HepG2 (cell line): ENCODE measurements at regions not wholly inside any gene's neighbourhood (a gene's known extent, or its start where the extent isn't known, plus 50 kb on each side); places are given as distances from the start of the nearest gene placed in this dataset.

Experiments used
- JUN ChIP-seq: sonication (generic); formaldehyde crosslinking; IDR thresholded peaks from 2 replicates; pipeline ENCODE4 v1.4.0; 2020; ENCODE audit warnings: mild to moderate bottlenecking, missing genetic modification reagents
- PLSCR1 ChIP-seq: sonication (generic); formaldehyde crosslinking; IDR thresholded peaks from 2 replicates; pipeline ENCODE4 v1.5.0; 2020; ENCODE audit warnings: missing genetic modification reagents, mild to moderate bottlenecking, borderline replicate concordance
- RELA ChIP-seq: sonication (generic); formaldehyde crosslinking; IDR thresholded peaks from 2 replicates; pipeline ENCODE4 v1.4.0; 2020; ENCODE audit warnings: missing genetic modification reagents
- TAF1 ChIP-seq: sonication (generic); formaldehyde crosslinking; IDR thresholded peaks from 2 replicates; pipeline ENCODE4 v1.4.0; 2020; ENCODE audit warnings: missing genetic modification reagents
- ZBTB33 ChIP-seq: sonication (generic); formaldehyde crosslinking; IDR thresholded peaks from 2 replicates; pipeline ENCODE4 v1.4.0; 2020; ENCODE audit warnings: missing genetic modification reagents
- ZNF124 ChIP-seq: sonication (generic); formaldehyde crosslinking; IDR thresholded peaks from 2 replicates; pipeline ENCODE4 v1.4.0; 2020; ENCODE audit warnings: missing genetic modification reagents
- ZNF263 ChIP-seq: sonication (generic); formaldehyde crosslinking; IDR thresholded peaks from 2 replicates; pipeline ENCODE4 v1.4.0; 2020; ENCODE audit warnings: missing genetic modification reagents

- TF ChIP-seq JUN (CRISPR knock-in tag), result no peak
- TF ChIP-seq TAF1 (CRISPR knock-in tag), result no peak
- TF ChIP-seq PLSCR1, result no peak
- TF ChIP-seq ZBTB33, result no peak
- no peak for TF ChIP-seq ZNF263 (CRISPR knock-in tag)
- no peak for TF ChIP-seq ZNF124 (CRISPR knock-in tag)
- no peak for TF ChIP-seq RELA (CRISPR knock-in tag)
These were observed 323.3 kb downstream of the DIPK2A start for GRCh38 chr3:144294659-144295538.
